Pancreas (tissue), 10 donors: ENCODE measurements at regions not wholly inside any gene's neighbourhood (a gene's known extent, or its start where the extent isn't known, plus 50 kb on each side); places are given as distances from the start of the nearest gene placed in this dataset.

Experiments used
- ATAC-seq, 4 donors: fragments of 200-7000 bp; cut with Tn5 transposase; one replicate each; pipeline versions ENCODE4 v1.8.0 to v1.9.1; 2020; ENCODE audit warnings: mild to moderate bottlenecking in 4 of 4, moderate library complexity in 4 of 4
- DNase-seq, 6 donors: peaks; one replicate each; pipeline ENCODE4 v3.0.0-alpha.2; 2020
- FAIRE-seq: peaks from 2 replicates; lab custom pipeline; 2012; peaks lifted over from hg19 to GRCh38; lab: Jason Lieb, UNC
- H3K27ac ChIP-seq, 4 donors: fragments of 200-600 bp; sonication (generic); 1 replicate in 3 of 4; 2 replicates in 1 of 4; pipeline versions ENCODE4 v1.5.0 to v1.8.0; 2020
- H3K27me3 ChIP-seq, 4 donors: fragments of 200-600 bp; one replicate each; pipeline ENCODE4 v1.8.0; 2021
- H3K36me3 ChIP-seq, 3 donors: fragments of 200-600 bp; sonication (generic) in 1 of 3; one replicate each; pipeline versions ENCODE4 v1.5.0 to v1.8.0; 2020 to 2021
- H3K4me1 ChIP-seq, 3 donors: fragments of 200-600 bp; one replicate each; pipeline ENCODE4 v1.8.0; 2021
- H3K4me3 ChIP-seq, 4 donors: fragments of 200-600 bp; sonication (generic) in 2 of 4; one replicate each; pipeline versions ENCODE4 v1.5.0 to v1.8.0; 2020 to 2021
- H3K9me3 ChIP-seq, 4 donors: fragments of 200-600 bp; one replicate each; pipeline ENCODE4 v1.8.0; 2021
- CTCF ChIP-seq, 4 donors: fragments of 200-600 bp; sonication (generic) in 3 of 4; IDR thresholded peaks; one replicate each; pipeline versions ENCODE4 v1.5.0 to v1.8.0; 2021; ENCODE audit warnings: antibody characterized with exemption in 4 of 4
- WGBS, 2 donors: extraction: QIAGEN DNeasy Blood & Tissue Kit; methylation state at CpG; one replicate each; pipeline ENCODE4 v1.1.7; 2013; 5-methylcytosine and 5-hydroxymethylcytosine counted together
- intact Hi-C, 3 donors: fragments of 100-400 bp; cut with DNase I; formaldehyde crosslinking; loops; one replicate each; pipeline versions ENCODE4 v1.11.1 to v1.14.2; 2022
- donor health status: healthy with polysubstance abuse.
- donor health status: DM: no; HTN: no; CAD: no; lungs with moderate emphysema.
- donor health status: DM: no; HTN: no; CAD: no.
- donor health status: control.
- donor health status: control.
- donor health status: Bipolar disorder and iron deficiency.
- donor health status: DM: yes; HTN: yes; CAD: no.
- donor health status: DM: no; HTN: no; CAD: no.
- donor health status: DM: no; HTN: no; CAD: no.
- donor health status: DM: yes; HTN: yes; CAD: no.

- Histone ChIP-seq H3K4me1 (no peaks in the 10 kb centered on the region), H3K27me3 (no peaks in the 10 kb centered on the region), H3K27ac (no peak overlapping the region), H3K36me3 (no peaks in the 10 kb centered on the region), H3K4me3 (no peak overlapping the region), H3K9me3 (no peaks in the 10 kb centered on the region)
- TF ChIP-seq CTCF (IDR thresholded peaks at IDR 0.05) = no peak
- no peak for FAIRE-seq
- intact Hi-C loops = no loop called here
- no peak for DNase-seq
- no peak for ATAC-seq
- WGBS, 2 donors = 65 to 73% methylated on average over 18 of the region's 18 CpGs
These were observed 94.8 kb upstream of the USP24 start for GRCh38 chr1:55309786-55310504.

DNA sequence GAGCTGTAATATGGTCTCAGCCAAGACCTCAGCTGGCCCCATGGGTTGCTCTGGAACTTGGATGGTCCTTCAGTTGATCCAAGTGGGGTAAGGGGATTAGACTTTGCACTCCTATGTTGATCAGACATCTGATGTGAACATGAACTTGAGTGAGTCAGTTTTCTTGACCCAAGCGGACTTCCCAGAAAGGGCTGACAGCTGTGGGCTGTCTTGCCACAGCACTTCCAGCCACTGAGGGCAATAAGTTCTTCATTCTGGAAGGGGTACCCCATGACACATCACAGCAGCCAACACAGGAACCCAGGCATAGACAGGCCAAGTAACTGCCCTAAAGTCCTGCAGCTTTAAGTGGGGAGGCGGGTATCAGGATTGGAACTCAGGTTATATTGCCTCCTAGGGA lies 93.9 kb upstream of the USP24 start:
- no peaks in the 10 kb centered on the region for H3K4me1 ChIP-seq
- H3K36me3 ChIP-seq = no peaks in the 10 kb centered on the region
- H3K4me3 ChIP-seq = no peak overlapping the region
- ATAC-seq (no peak), FAIRE-seq (no peak), DNase-seq (no peak)
- no peaks in the 10 kb centered on the region for H3K9me3 ChIP-seq
- no peak overlapping the region for H3K27ac ChIP-seq
- TF ChIP-seq CTCF (IDR thresholded peaks at IDR 0.05) = no peak
- no peaks in the 10 kb centered on the region for H3K27me3 ChIP-seq
- intact Hi-C loops = no loop called here
- 91 to 92% methylated on average over 2 of the region's 2 CpGs for WGBS, 2 donors

- WGBS, 2 donors = 46 to 60% methylated on average over 2 of the region's 2 CpGs
- FAIRE-seq = no peak
- no peak for DNase-seq
- no peak overlapping the region for H3K27ac ChIP-seq
- H3K27me3 ChIP-seq = no peaks in the 10 kb centered on the region
- TF ChIP-seq CTCF (IDR thresholded peaks at IDR 0.05) = no peak
- intact Hi-C loops = no loop called here
- no peaks in the 10 kb centered on the region for H3K36me3 ChIP-seq
- H3K4me1 ChIP-seq = no peaks in the 10 kb centered on the region
- H3K9me3 ChIP-seq = no peaks in the 10 kb centered on the region
- no peak overlapping the region for H3K4me3 ChIP-seq
- ATAC-seq = no peak
These were observed 90.6 kb upstream of the USP24 start for GRCh38 chr1:55305735-55306134.

GRCh38 chr1:55304229-55304740 lies 89.1 kb upstream of the USP24 start:
- DNase-seq (no peak), FAIRE-seq (no peak), ATAC-seq (no peak)
- no peaks in the 10 kb centered on the region for H3K27me3 ChIP-seq
- no peak overlapping the region for H3K27ac ChIP-seq
- no peaks in the 10 kb centered on the region for H3K9me3 ChIP-seq
- no peak overlapping the region for H3K4me3 ChIP-seq
- H3K4me1 ChIP-seq = no peaks in the 10 kb centered on the region
- H3K36me3 ChIP-seq = no peaks in the 10 kb centered on the region
- intact Hi-C loops = no loop called here
- WGBS, 2 donors = 44 to 50% methylated on average over 1 of the region's 1 CpG
- TF ChIP-seq CTCF (IDR thresholded peaks at IDR 0.05) = no peak

DNA sequence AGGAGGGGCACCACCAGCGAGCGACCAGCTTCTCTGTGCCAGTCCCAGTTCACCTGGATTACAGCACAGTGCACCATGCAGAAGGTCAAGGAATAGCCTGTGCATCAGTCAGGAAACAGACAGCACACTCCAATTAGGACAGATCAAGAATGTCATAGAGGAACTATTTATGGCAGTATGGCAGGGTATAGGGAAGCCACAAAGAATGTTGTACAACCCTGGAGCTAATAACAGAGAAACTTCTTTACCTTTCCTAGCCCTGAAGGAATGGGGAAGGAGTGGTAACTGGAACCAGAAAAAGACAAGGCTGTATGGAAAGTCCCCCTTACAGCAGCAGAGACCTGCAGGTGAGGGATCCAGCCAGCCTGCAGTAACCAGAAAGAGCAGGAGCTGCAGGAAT lies 87.8 kb upstream of the USP24 start:
- Histone ChIP-seq H3K9me3 (no peaks in the 10 kb centered on the region), H3K4me3 (no peak overlapping the region), H3K4me1 (no peaks in the 10 kb centered on the region), H3K36me3 (no peaks in the 10 kb centered on the region), H3K27me3 (no peaks in the 10 kb centered on the region), H3K27ac (no peak overlapping the region)
- WGBS, 2 donors = 97 to 100% methylated on average over 2 of the region's 2 CpGs
- no peak for TF ChIP-seq CTCF (IDR thresholded peaks at IDR 0.05)
- intact Hi-C loops = no loop called here
- FAIRE-seq (no peak), DNase-seq (no peak), ATAC-seq (no peak)
